Suprapubic skin (tissue), 4 donors: ENCODE measurements at regions not wholly inside any gene's neighbourhood (a gene's known extent, or its start where the extent isn't known, plus 50 kb on each side); places are given as distances from the start of the nearest gene placed in this dataset.

Experiments used
- POLR2A ChIP-seq, 2 donors: fragments of 450-650 bp; IDR thresholded peaks; one replicate each; pipeline ENCODE4 v1.6.1; 2017; ENCODE audit warnings: antibody characterized with exemption in 2 of 2, mild to moderate bottlenecking in 2 of 2, moderate library complexity in 2 of 2
- POLR2AphosphoS5 ChIP-seq, 3 donors: sonication (generic); formaldehyde crosslinking; IDR thresholded peaks; one replicate each; pipeline ENCODE4 v1.6.1; 2017; ENCODE audit warnings: antibody characterized with exemption in 3 of 3
- TF ChIP-seq, protein P1 (sequence below), 2 donors: fragments of 200-600 bp in 1 of 2; fragments of 450-650 bp in 1 of 2; sonication (generic) in 1 of 2; IDR thresholded peaks; one replicate each; pipeline ENCODE4 v1.5.1; 2016 to 2019; ENCODE audit warnings: antibody characterized with exemption in 2 of 2, mild to moderate bottlenecking in 1 of 2, moderate library complexity in 1 of 2

DNA sequence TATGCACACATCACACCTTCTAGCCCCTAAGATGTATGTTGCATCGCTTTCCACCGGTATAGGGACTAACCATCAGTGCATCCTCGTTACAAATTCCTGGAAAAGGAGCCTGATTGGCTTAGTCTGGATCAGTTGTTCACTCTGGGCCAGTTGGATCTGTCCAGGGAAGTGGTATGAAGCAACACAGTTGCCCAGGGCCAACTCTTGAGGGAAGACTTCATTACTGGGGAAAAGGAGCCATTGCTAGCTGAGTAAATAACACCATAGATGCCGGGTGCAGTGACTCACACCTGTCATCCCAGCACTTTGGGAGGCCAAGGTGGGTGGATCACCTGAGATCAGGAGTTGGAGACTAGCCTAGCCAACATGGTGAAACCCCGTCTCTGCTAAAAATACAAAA lies 275.2 kb upstream of the RBFOX1 start:
- TF ChIP-seq POLR2A (IDR thresholded peaks at IDR 0.05) = no peak
- no peak for TF ChIP-seq POLR2AphosphoS5 (IDR thresholded peaks at IDR 0.05)
- TF ChIP-seq, protein P1, sequence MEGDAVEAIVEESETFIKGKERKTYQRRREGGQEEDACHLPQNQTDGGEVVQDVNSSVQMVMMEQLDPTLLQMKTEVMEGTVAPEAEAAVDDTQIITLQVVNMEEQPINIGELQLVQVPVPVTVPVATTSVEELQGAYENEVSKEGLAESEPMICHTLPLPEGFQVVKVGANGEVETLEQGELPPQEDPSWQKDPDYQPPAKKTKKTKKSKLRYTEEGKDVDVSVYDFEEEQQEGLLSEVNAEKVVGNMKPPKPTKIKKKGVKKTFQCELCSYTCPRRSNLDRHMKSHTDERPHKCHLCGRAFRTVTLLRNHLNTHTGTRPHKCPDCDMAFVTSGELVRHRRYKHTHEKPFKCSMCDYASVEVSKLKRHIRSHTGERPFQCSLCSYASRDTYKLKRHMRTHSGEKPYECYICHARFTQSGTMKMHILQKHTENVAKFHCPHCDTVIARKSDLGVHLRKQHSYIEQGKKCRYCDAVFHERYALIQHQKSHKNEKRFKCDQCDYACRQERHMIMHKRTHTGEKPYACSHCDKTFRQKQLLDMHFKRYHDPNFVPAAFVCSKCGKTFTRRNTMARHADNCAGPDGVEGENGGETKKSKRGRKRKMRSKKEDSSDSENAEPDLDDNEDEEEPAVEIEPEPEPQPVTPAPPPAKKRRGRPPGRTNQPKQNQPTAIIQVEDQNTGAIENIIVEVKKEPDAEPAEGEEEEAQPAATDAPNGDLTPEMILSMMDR (IDR thresholded peaks at IDR 0.05) = no peak
